Natural killer cell treated with Interleukin-12 subunit alpha and Interleukin-12 subunit beta and Interleukin-15 and Interleukin-18, amount 100 ng/mL, for 72 hours (primary cell): ENCODE measurements at regions not wholly inside any gene's neighbourhood (a gene's known extent, or its start where the extent isn't known, plus 50 kb on each side); places are given as distances from the start of the nearest gene placed in this dataset.
A peak's percentile ranks its signal among the peaks of the same experiment; 100 is the strongest.
"Not testable (repeated sequence)": the region's sequence is repeated elsewhere in the genome, so short reads cannot be mapped to it uniquely, and the experiment has no call there.

Experiments used
- ATAC-seq, 2 donors: fragments of 150-1000 bp; cut with Tn5 transposase in 1 of 2; sonication (Bioruptor Pico), chemical (Tn5 transposase) in 1 of 2; 2 replicates each; pipeline ENCODE4 v1.10.0; 2021
- DNase-seq: peaks from one replicate; pipeline ENCODE4 v3.0.0; 2022; ENCODE audit warnings: low spot score
- H3K27ac Mint-ChIP-seq, 2 donors: 1 replicate in 1 of 2; 2 replicates in 1 of 2; pipeline ENCODE4 v1.8.0; 2022; ENCODE audit warnings: mixed read lengths in 2 of 2, mild to moderate bottlenecking in 1 of 2, moderate library complexity in 1 of 2
- H3K27me3 Mint-ChIP-seq, 2 donors: 1 replicate in 1 of 2; 2 replicates in 1 of 2; pipeline ENCODE4 v1.8.0; 2022; ENCODE audit warnings: mixed read lengths in 2 of 2
- H3K36me3 Mint-ChIP-seq: one replicate; pipeline ENCODE4 v1.8.0; 2022; ENCODE audit warnings: mixed read lengths
- H3K4me1 Mint-ChIP-seq, 2 donors: 1 replicate in 1 of 2; 2 replicates in 1 of 2; pipeline ENCODE4 v1.8.0; 2022; ENCODE audit warnings: low read depth in 2 of 2, mixed read lengths in 2 of 2, mild to moderate bottlenecking in 1 of 2
- H3K4me3 Mint-ChIP-seq: one replicate; pipeline ENCODE4 v1.8.0; 2022; ENCODE audit warnings: mixed read lengths
- H3K9me3 Mint-ChIP-seq: 2 replicates; pipeline ENCODE4 v1.8.0; 2022; ENCODE audit warnings: mixed read lengths

DNA sequence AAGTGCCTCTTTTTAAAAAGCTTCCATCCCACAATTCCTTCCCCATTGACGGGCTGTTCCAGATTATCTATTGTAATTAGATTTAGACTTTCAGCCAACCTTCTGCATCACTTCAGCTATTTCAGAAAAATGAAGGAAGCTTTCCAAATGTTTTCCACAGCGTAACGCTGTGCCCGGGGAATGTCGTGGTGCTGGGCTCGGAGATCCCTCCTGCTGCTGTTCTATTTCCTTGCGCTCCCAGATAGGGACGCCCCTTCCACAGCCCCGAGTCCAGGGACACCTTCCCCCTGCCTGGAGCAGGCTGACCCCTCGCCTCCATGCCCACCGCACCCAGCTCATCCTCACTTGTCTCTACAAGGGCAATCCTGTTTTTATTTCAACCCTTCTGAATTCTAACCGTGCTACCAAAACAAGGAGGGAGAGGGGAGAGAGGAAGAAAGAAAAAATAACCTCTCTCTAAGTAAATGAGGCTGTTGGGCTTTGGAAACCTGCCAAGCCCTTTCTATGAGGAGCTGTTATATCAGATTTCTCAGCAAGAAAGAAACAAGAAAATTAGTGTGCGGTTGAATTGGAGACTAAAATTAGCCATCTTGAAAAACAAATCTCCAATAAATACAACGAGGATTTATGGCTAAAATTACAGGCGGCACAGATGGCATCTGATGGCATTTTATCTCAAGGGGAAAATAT, 366.9 kb downstream of the BRD1 start:
- no peak overlapping the region for H3K4me3 Mint-ChIP-seq
- peaks cover 0 to 2% of the 10 kb centered on the region in 2 donors for H3K4me1 Mint-ChIP-seq
- H3K27ac Mint-ChIP-seq, result no peak overlapping the region
- peaks cover 0 to 5% of the 10 kb centered on the region in 2 donors for H3K27me3 Mint-ChIP-seq
- H3K36me3 Mint-ChIP-seq, result no peaks in the 10 kb centered on the region
- no peaks in the 10 kb centered on the region for H3K9me3 Mint-ChIP-seq
- no peak for DNase-seq
- ATAC-seq, result no peak

DNA sequence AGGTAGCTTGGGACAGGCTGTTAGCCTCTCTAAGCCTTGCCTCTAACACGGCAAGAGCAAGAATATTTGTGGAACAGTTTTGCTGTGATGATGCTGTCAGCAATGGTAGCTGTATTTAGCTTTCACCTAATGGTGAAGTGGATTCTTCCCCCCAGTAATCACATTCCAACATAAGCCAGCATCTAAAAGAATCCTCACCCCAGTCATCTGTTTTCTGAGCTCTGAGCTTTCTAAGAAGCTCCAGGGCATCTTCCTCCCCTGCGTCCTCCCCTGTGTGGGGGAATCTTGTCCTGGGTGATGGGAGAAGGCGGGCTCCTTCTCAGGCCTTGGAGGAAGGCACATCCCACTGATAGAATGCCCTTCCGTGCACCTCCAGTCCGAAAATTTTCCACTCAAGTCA, 367.6 kb downstream of the BRD1 start:
- Mint-ChIP-seq H3K27me3 (peaks cover 0 to 5% of the 10 kb centered on the region in 2 donors), H3K27ac (no peak overlapping the region), H3K4me1 (peaks cover 0 to 2% of the 10 kb centered on the region in 2 donors), H3K36me3 (no peaks in the 10 kb centered on the region), H3K4me3 (no peak overlapping the region), H3K9me3 (no peaks in the 10 kb centered on the region)
- ATAC-seq (no peak), DNase-seq (no peak)

DNA sequence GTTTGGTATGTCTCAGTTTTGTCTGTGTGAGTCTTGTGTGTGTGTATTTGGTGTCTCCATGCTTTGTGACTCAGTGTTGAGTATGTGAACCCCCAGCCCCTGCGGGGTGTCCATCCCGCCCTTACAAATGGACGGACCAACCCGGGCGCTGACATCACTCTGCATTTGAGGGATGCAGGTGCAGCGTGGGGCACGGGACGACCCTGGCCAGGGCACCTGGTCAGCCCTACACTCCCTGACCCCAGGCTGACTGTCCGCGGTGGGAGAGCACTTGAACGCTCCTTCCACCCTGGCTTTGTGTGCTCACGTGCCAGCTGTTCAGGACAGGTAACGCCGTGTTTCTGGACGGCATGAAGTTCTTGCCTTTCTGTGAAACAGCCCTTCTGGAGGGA, 369.0 kb downstream of the BRD1 start:
- DNase-seq, result no peak
- H3K27me3 Mint-ChIP-seq, result peaks cover 0 to 5% of the 10 kb centered on the region in 2 donors
- H3K9me3 Mint-ChIP-seq, result no peaks in the 10 kb centered on the region
- peaks cover 0 to 2% of the 10 kb centered on the region in 2 donors for H3K4me1 Mint-ChIP-seq
- ATAC-seq, result no peak
- H3K4me3 Mint-ChIP-seq, result no peak overlapping the region
- H3K36me3 Mint-ChIP-seq, result no peaks in the 10 kb centered on the region
- no peak overlapping the region for H3K27ac Mint-ChIP-seq

DNA sequence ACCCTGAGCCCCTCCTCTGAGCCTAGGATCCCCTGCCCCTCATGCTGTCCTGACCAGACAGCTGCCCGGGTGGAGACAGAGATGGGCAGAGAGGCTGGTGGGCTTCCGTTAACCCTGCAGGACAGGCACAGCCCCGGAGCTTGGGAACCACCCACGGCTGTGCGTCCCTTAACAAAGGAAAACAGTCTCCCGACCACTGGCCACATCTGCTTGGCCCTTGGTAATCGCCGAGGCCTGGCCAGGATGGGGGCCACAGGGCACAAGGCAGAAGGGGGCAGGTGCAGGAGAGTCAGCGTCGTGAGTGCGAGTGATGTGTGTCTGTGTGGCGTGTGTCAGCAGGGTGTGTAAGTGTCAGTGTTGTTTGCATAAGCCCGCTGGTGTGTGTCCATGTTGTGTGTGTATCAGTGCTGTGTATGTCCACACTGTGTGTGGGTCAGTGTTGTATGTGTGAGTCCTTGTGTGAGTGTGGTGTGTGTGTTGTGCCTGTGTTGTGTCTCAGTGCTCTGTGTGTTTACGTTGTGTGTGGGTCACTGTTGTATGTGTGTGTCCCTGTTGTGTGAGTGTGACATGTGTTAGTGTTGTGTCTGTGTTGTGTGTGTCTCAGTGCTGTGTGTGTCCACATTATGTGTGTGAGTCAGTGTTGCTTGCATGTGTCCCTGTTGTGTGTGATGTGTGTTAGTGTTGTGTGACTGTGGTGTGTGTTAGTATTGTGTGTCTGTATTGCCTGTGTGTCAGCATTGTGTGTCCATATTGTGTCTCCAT, 369.5 kb downstream of the BRD1 start:
- Mint-ChIP-seq H3K27ac (no peak overlapping the region), H3K4me3 (no peak overlapping the region), H3K36me3 (no peaks in the 10 kb centered on the region), H3K27me3 (peaks cover 0 to 5% of the 10 kb centered on the region in 2 donors), H3K4me1 (no peaks in the 10 kb centered on the region), H3K9me3 (no peaks in the 10 kb centered on the region)
- peak in 1 of 2 donors; percentile 17 for ATAC-seq
- DNase-seq, result no peak

DNA sequence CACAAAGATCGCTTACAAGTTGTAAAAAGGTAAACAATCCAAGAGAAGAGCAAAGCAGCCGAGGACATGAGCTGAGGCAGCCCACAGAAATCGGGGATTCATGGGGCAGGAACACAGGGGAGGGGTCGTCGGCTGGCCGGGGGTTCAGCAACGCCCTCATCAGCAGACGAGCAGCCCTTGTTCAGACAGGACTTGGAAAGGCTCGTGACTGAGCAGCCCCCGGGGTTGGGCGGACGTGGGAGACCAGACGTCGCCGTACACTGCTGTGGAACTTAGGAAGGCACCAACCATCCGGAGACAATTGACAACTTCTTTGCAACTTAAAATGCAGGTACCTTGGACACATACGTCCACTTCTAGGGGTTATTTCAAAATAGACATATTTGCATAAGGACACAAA, 370.5 kb downstream of the BRD1 start:
- H3K9me3 Mint-ChIP-seq, result no peaks in the 10 kb centered on the region
- DNase-seq, result no peak
- H3K4me1 Mint-ChIP-seq, result no peaks in the 10 kb centered on the region
- H3K27me3 Mint-ChIP-seq, result peaks cover 0 to 5% of the 10 kb centered on the region in 2 donors
- no peak for ATAC-seq
- H3K27ac Mint-ChIP-seq, result no peak overlapping the region
- no peaks in the 10 kb centered on the region for H3K36me3 Mint-ChIP-seq
- H3K4me3 Mint-ChIP-seq, result no peak overlapping the region

DNA sequence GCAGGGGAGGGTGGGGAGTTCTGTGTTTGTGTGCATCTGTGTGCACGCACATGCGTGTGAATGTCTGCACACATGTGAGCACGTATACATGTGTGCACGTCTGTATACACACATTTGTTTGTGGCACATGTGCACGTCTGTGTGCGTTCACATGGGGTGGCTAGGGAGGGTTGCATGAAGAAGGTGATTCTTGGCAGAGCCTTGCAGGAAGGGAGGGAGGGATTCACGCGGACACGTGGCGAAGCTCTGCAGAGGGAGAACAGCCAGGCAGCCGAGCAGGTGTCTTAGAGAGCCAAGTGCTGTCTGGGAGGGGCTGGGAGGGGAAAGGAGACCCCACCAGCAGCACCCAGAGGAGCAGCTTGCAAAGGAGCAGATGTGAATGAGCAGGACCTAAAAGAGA, 372.1 kb downstream of the BRD1 start:
- Mint-ChIP-seq H3K36me3 (no peaks in the 10 kb centered on the region), H3K4me3 (no peak overlapping the region), H3K27me3 (peaks cover 4 to 7% of the 10 kb centered on the region in 2 donors), H3K4me1 (no peaks in the 10 kb centered on the region), H3K27ac (no peak overlapping the region), H3K9me3 (no peaks in the 10 kb centered on the region)
- DNase-seq (no peak), ATAC-seq (no peak)

DNA sequence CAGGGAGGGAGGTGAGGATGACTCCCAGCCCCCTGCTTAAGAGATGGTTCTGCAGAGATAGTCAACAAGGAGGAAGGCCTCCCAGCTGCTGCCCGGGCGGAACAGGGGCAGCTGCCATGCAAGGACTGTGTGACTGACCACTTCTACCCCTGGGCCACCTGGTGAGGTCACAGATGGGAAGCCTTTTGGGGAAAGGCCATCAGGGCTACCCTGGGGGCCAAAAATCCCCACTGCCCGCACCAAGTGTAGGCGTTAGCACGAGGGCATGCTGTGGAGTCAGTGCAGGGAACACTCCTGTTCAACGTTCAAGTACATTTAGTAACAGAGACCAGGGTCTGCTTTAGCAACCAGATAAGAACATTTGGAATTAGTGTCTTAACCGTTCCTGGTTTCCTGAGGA, 372.9 kb downstream of the BRD1 start:
- no peak for DNase-seq
- Mint-ChIP-seq H3K27me3 (peaks cover 11 to 12% of the 10 kb centered on the region in 2 donors), H3K4me3 (no peak overlapping the region), H3K27ac (no peak overlapping the region), H3K4me1 (peaks cover 0 to 2% of the 10 kb centered on the region in 2 donors), H3K9me3 (no peaks in the 10 kb centered on the region), H3K36me3 (no peaks in the 10 kb centered on the region)
- no peak for ATAC-seq

DNA sequence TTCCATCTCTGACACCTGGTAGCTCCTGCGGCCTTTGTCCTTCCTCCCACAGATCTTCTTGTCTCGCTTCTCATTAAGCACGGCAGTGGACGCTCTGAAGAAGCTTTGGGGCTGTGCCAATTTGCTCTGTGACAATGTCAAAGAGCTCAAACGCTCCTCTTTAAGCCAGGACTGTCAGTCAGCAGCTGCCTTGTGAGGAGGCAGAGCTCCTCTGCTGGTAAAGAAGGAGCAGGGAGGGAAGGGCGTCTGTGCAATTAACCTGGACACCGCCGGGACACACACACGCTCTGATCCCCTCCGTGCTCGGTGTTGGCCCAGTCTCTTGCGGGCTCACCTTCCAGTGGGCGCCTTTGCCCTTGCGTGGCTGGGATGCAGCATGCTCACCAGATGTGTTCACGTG, 373.9 kb downstream of the BRD1 start:
- DNase-seq (no peak), ATAC-seq (no peak)
- H3K4me3 Mint-ChIP-seq, result no peak overlapping the region
- H3K4me1 Mint-ChIP-seq, result peaks cover 0 to 2% of the 10 kb centered on the region in 2 donors
- H3K9me3 Mint-ChIP-seq, result no peaks in the 10 kb centered on the region
- H3K27ac Mint-ChIP-seq, result no peak overlapping the region
- H3K27me3 Mint-ChIP-seq, result peaks cover 15 to 19% of the 10 kb centered on the region in 2 donors
- no peaks in the 10 kb centered on the region for H3K36me3 Mint-ChIP-seq

DNA sequence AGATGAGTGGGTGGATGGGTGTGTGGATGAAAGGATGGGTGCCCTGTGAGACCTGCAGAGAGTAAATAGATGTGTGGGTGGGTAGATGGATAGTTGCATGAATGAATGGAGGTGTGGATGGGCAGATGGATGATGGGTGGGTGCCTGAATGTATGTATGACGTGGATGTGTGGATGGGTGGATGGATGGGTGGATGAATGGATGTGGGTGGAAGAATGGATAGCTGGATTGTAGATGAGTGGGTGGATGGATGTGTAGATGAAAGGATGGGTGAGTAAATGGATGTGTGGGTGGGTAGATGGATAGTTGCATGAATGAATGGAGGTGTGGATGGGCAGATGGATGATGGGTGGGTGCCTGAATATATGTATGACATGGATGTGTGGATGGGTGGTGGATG, 374.7 kb downstream of the BRD1 start:
- peaks cover 11 to 20% of the 10 kb centered on the region in 2 donors for H3K27me3 Mint-ChIP-seq
- not testable (repeated sequence) for H3K27ac Mint-ChIP-seq, H3K36me3 Mint-ChIP-seq, H3K4me1 Mint-ChIP-seq, DNase-seq, H3K9me3 Mint-ChIP-seq, ATAC-seq, H3K4me3 Mint-ChIP-seq

DNA sequence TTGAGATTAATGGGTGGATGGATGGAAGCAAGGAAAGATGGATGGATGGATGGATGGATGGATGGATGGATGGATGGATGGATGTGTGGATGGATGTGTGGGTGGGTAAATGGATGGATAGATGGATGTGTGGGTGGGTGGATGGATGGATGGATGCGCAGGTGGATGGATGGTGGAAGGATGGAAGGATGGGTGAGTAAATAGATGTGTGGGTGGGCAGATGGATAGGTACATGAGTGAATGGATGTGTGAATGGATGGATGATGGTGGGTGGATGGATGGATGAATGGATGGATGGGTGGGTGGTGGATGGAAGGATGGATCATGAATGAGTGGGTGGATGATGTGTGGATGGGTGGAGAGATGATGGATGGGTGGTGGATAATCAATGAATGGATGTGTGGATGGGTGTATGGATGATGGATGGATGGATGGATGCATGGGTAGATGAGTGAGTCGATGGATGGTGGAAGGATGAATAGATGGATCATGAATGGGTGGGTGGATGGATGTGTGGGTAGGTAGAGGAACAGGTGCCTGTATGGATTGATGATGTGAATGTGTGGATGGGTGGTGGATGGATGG, 375.2 kb downstream of the BRD1 start:
- no peaks in the 10 kb centered on the region for H3K9me3 Mint-ChIP-seq
- ATAC-seq (no peak), DNase-seq (no peak)
- no peak overlapping the region for H3K27ac Mint-ChIP-seq
- no peaks in the 10 kb centered on the region for H3K36me3 Mint-ChIP-seq
- H3K4me1 Mint-ChIP-seq, result peaks cover 0 to 2% of the 10 kb centered on the region in 2 donors
- H3K27me3 Mint-ChIP-seq, result peaks cover 11 to 20% of the 10 kb centered on the region in 2 donors
- no peak overlapping the region for H3K4me3 Mint-ChIP-seq

DNA sequence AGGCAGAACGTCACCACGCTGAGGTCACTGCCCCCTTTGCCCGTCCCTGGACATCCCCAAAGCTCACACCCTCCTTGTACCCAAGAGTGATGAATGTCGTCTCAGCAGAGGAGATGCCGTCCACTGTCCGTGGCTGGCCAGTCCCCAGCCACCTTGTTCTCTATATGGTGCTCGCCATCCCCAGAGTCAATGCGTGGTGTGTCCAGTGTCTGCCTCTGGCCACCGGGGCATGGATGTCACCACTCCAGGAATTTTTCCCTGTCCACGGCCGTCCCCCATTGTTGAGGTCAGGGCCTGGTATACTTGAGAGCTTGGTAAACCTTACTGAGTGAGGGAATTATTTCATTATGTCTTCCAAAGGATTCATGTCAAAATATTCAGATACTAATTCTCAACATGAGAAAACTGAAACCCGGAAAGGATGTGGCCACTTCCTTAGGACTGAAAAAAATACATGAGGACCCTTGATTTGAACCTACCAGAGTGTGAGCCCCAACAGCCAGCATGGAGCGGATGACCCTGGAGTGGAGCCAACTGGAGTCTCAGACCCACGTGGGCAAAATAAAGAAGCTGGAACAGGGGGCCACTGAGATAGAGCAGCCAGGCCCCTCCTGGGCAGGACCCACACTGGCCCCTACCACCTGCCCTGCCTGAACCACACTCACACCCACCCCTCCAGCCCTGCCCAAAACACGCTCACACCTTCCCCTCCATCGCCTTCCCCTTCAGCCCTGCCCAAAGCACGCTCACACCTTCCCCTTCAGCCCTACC, 376.4 kb downstream of the BRD1 start:
- ATAC-seq (no peak), DNase-seq (no peak)
- Mint-ChIP-seq H3K4me3 (no peak overlapping the region), H3K4me1 (peaks cover 0 to 2% of the 10 kb centered on the region in 2 donors), H3K36me3 (no peaks in the 10 kb centered on the region), H3K27me3 (peaks cover 11 to 20% of the 10 kb centered on the region in 2 donors), H3K9me3 (no peaks in the 10 kb centered on the region), H3K27ac (no peak overlapping the region)

DNA sequence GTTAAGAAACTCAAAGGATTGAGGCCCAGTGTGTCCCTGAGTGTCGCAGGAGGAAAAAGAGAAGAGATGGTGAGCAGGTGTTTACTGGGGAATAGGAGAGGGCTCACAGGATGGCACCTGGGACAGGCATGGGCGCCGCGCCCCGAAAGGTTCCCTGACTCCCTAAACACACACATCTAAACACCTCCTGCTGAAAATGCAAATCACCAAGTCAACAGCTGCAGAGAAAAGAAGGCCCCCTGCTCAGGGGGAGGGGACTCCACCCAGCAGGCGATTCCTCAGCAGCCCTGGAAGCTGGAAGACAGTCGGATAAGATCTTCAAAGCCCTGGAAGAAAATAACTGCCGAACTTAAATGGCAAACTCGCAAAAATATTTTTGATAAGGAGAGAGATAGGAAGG, 377.2 kb downstream of the BRD1 start:
- peaks cover 11 to 20% of the 10 kb centered on the region in 2 donors for H3K27me3 Mint-ChIP-seq
- DNase-seq (no peak), ATAC-seq (no peak)
- peaks cover 0 to 2% of the 10 kb centered on the region in 2 donors for H3K4me1 Mint-ChIP-seq
- no peak overlapping the region for H3K27ac Mint-ChIP-seq
- H3K36me3 Mint-ChIP-seq, result no peaks in the 10 kb centered on the region
- no peaks in the 10 kb centered on the region for H3K9me3 Mint-ChIP-seq
- H3K4me3 Mint-ChIP-seq, result no peak overlapping the region

DNA sequence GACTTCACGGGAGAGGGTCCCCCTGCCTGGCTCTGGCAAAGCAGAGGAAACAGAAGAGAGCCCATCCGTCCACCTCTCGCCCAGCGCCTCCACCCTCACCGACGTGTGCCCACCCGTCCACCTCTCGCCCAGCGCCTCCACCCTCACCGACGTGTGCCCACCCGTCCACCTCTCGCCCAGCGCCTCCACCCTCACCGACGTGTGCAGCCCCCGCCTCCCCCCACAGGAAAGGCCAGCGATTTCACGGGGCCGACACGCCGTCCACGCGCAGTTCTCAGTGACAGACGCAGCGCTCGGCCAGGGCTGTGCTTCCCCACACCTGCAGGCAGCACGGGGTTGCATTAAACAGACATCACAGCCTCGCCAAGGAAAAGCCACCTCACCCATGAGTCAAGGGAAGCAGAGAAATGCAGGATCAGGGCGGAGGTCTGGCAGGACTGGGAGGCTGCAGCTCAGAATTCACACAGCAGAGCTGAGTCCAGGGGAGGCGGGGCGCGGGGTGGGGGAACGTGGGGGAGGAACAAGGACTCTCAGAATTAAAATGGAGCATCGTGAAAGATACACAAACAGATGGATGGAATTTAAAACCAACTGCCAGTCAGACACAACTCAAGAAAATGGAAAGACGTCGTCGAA, 377.7 kb downstream of the BRD1 start:
- no peak overlapping the region for H3K4me3 Mint-ChIP-seq
- DNase-seq, result no peak
- peaks cover 11 to 20% of the 10 kb centered on the region in 2 donors for H3K27me3 Mint-ChIP-seq
- H3K27ac Mint-ChIP-seq, result no peak overlapping the region
- H3K4me1 Mint-ChIP-seq, result peaks cover 0 to 2% of the 10 kb centered on the region in 2 donors
- ATAC-seq, result no peak
- no peaks in the 10 kb centered on the region for H3K9me3 Mint-ChIP-seq
- no peaks in the 10 kb centered on the region for H3K36me3 Mint-ChIP-seq
